Stimulated activated CD4-positive, alpha-beta T cell treated with anti-CD3 and anti-CD28 coated beads, Interleukin-4, amount 100 ng/mL, for 24 hours (primary cell): ENCODE measurements at regions not wholly inside any gene's neighbourhood (a gene's known extent, or its start where the extent isn't known, plus 50 kb on each side); places are given as distances from the start of the nearest gene placed in this dataset.

Experiments used
- DNase-seq: peaks from one replicate; pipeline ENCODE4 v3.0.0-alpha.2; 2020

- DNase-seq, result no peak
These were observed 92.5 kb downstream of the IRF8 start for GRCh38 chr16:85991425-85991824.

DNA sequence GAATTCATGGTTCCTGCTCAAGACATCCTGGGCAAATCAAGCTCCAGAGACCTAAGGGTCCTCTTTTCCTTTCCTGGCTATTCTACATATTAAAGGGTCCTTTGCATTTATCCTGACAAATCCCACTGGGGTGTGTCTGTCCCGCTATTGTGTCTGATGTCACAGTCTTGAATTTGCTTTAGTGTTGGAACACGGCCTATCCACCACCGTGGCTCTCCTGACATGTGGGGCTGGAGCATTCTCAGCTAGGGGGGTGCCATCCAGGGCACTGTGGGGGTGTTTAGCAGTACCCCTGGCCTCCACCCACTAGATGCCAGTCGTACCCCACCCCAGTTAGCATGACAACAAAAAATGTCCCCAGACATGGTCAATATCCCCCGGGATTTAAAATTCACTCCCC is 92.9 kb downstream of the IRF8 start:
- no peak for DNase-seq

GRCh38 chr16:85992359-85992758 is 93.4 kb downstream of the IRF8 start:
- no peak for DNase-seq

DNA sequence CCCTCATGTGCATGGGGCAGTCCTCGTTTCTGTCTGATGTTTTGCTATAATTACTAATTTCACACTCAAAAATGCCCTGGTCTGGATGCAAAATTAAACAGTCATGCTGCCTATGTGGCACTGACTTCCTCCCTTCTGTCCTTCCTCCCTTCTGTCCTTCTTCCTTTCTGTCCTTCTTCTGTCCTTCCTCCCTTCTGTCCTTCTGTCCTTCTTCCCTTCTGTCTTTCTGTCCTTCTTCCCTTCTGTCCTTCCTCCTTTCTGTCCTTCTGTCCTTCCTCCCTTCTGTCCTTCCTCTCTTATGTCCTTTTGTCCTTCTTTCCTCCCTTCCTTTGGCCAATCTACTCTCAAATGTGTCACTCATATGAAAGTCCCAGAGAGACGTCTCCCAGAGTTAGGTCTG is 93.8 kb downstream of the IRF8 start:
- DNase-seq, result no peak

GRCh38 chr16:85994492-85995490 is 95.8 kb downstream of the IRF8 start:
- no peak for DNase-seq

GRCh38 chr16:85995541-85996423 is 96.8 kb downstream of the IRF8 start:
- peak; percentile 56 for DNase-seq

GRCh38 chr16:85996843-85997242 is 97.9 kb downstream of the IRF8 start:
- DNase-seq, result no peak

- no peak for DNase-seq
These were observed 99.4 kb downstream of the IRF8 start for GRCh38 chr16:85998171-85998867.

- no peak for DNase-seq
These were observed 100.1 kb downstream of the IRF8 start for GRCh38 chr16:85998868-85999729.

DNA sequence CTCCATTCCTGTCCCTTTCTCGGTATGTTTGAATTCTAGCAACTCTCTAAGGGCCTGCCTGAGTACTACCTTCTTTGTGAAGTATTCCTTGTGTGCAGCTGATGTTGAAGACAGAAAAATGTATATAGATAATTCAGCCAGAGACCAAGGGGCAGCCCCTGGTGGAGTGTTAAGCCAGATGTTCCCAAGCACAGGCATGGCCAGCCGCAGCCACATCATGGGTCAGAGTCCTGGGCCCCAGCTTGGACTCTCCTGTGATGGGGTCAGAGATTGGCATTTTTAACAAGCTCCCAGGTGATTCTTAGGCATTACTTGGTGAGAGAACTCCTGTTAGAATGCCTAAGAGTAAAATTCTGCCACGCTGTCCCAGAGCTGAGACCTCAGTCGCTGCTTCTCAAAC is 100.8 kb downstream of the IRF8 start:
- no peak for DNase-seq

GRCh38 chr16:86002178-86002900 is 103.4 kb downstream of the IRF8 start:
- no peak for DNase-seq

DNA sequence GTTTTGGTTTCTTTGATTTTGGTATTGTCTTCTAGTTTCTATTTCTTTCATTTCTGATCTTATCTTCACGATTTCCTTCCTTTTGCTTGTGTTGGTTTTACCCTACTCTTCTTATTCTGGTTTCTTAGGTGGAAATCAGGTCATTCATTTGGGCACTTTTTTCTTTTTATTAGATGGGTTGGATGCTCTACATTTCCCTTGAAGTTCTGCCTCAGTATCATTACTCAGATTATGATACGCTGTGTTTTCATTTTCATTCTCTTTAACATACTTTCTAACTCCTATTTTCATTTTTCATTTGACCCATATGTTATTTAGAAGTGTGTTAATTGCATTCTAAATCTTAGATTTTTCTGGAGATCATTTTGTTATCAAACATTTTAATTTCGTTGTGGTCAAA is 108.6 kb downstream of the IRF8 start:
- DNase-seq, result no peak

- no peak for DNase-seq
These were observed 111.7 kb downstream of the IRF8 start for GRCh38 chr16:86010680-86011141.

DNA sequence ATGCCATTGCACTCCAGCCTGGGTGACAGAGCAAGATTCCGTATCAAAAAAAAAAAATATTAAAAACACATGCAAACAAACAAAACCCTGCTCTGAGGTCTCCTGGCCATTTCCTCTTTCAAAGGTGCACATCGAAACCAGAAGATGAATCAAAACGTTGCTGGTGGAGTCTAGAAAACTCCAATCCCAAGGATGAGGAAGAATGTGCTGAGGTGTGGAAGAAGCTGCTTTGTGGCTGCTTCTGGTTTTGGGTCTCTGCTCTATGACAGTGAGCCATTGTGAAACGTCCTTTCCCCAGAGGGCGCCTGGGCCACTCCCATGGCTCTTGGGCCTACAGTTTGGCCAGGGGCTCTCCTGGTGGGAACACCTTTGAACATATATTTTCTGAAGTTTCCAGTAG is 112.6 kb downstream of the IRF8 start:
- no peak for DNase-seq

DNA sequence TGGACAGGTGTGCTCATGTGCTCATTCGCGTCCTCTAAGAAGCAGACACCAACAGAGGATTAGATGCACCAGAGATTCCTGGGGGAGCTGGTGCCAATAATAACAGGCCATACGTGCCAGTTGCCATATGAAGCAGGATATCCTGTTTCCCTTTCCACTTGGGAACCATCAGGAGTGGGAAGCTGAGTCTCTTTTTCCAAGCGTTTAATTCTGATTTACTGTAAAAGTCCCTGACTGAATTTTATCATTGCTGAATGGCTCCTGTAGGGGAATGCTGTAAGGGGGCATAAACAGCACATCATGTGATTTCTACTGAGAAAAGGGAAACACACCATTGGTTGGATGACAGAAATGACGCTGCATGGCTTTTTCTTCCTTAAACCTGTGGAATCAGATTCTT is 113.3 kb downstream of the IRF8 start:
- no peak for DNase-seq

DNA sequence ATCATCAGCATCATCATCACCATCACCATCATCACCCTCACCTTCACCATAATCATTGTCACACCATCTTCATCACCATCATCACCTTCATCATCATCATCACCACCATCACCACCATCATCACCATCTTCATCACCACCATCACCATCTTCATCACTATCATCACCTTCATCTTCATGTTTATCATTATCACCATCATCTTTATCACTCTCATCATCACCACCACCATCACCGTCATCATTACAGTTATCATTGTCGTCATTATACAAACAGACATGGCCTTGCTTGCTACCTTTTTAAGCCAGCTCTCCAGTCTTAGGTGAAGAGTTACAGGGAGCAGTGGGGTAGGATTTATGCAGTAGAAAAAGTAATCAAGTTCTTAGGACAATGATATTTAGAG is 114.9 kb downstream of the IRF8 start:
- DNase-seq, result no peak

- DNase-seq, result no peak
These were observed 116.6 kb downstream of the IRF8 start for GRCh38 chr16:86015606-86016005.

GRCh38 chr16:86016201-86016965 is 117.4 kb downstream of the IRF8 start:
- peak; percentile 58 for DNase-seq

GRCh38 chr16:86018071-86018470 is 119.1 kb downstream of the IRF8 start:
- DNase-seq, result no peak

DNA sequence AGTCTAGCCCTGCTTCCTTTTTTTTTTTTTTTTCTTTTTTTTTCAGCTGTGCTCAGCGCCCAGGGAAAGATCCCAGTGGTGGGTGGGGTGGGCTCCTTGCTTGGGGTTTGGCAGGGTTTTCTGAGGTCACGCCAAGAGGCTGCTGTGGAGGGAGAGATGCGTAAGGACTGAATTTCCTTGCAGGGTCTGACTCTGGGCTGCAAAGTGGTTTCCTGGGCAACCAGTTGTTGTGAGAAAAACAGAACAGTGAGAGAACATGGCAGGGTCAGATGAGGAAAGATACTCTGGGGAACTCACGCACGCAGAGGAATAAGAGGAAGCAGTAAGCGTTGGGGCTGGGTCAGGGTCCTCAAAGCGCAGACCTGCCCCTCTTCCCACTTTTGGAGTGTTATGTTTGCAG is 119.5 kb downstream of the IRF8 start:
- no peak for DNase-seq
